ENCODE measurements at regions not wholly inside any gene's neighbourhood (a gene's known extent, or its start where the extent isn't known, plus 50 kb on each side); places are given as distances from the start of the nearest gene placed in this dataset.
"Not testable (repeated sequence)": the region's sequence is repeated elsewhere in the genome, so short reads cannot be mapped to it uniquely, and the experiment has no call there.

GRCh38 chr12:72889791-72890190 is 617.6 kb downstream of the TRHDE start:
- H3K27me3 ChIP-seq (ENCODE audit: insufficient read depth, low read depth, severe bottlenecking): no peaks in the 10 kb centered on the region

DNA sequence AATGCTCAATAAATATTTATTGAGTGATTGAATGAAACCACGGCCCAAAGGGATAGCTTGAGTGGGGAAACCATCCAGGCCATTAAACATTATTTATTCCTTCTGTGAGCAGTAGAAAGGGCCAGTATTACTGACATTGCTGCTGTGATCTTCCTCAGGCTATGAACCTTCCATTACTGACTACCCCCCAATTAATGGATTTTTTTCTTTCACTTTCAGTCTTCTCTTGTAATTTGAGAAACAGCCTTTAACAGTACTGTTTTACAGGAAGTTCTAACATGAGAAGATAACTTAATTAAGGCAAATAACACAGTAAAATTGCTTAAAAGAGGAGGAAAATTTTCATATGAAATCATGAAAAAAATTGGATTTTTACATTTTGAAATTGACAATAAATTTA is 629.5 kb downstream of the TRHDE start:
- no peaks in the 10 kb centered on the region for H3K27me3 ChIP-seq (ENCODE audit: insufficient read depth, low read depth, severe bottlenecking)
- no peak overlapping the region for H3K27ac ChIP-seq
- no peak overlapping the region for H3K4me3 ChIP-seq (ENCODE audit: low read depth, low read length)
- H3K9me3 ChIP-seq (ENCODE audit: severe bottlenecking): no peaks in the 10 kb centered on the region
- no peaks in the 10 kb centered on the region for H3K36me3 ChIP-seq
- DNase-seq: no peak
- TF ChIP-seq, protein P1, sequence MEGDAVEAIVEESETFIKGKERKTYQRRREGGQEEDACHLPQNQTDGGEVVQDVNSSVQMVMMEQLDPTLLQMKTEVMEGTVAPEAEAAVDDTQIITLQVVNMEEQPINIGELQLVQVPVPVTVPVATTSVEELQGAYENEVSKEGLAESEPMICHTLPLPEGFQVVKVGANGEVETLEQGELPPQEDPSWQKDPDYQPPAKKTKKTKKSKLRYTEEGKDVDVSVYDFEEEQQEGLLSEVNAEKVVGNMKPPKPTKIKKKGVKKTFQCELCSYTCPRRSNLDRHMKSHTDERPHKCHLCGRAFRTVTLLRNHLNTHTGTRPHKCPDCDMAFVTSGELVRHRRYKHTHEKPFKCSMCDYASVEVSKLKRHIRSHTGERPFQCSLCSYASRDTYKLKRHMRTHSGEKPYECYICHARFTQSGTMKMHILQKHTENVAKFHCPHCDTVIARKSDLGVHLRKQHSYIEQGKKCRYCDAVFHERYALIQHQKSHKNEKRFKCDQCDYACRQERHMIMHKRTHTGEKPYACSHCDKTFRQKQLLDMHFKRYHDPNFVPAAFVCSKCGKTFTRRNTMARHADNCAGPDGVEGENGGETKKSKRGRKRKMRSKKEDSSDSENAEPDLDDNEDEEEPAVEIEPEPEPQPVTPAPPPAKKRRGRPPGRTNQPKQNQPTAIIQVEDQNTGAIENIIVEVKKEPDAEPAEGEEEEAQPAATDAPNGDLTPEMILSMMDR (IDR thresholded peaks at IDR 0.05; ENCODE audit: low read depth, low read length): no peak

More at GRCh38 chr12:72889791-72890190, 617.6 kb downstream of the TRHDE start:
- H3K36me3 ChIP-seq: no peaks in the 10 kb centered on the region
- no peak for DNase-seq
- no peaks in the 10 kb centered on the region for H3K9me3 ChIP-seq (ENCODE audit: severe bottlenecking)
- TF ChIP-seq, protein P1 (IDR thresholded peaks at IDR 0.05; ENCODE audit: low read depth, low read length): no peak
- no peak overlapping the region for H3K27ac ChIP-seq
- H3K4me3 ChIP-seq (ENCODE audit: low read depth, low read length): no peak overlapping the region

- H3K36me3 ChIP-seq: no peaks in the 10 kb centered on the region
- H3K27ac ChIP-seq: no peak overlapping the region
- no peaks in the 10 kb centered on the region for H3K27me3 ChIP-seq (ENCODE audit: insufficient read depth, low read depth, severe bottlenecking)
- TF ChIP-seq, protein P1 (IDR thresholded peaks at IDR 0.05; ENCODE audit: low read depth, low read length): no peak
- no peaks in the 10 kb centered on the region for H3K9me3 ChIP-seq (ENCODE audit: severe bottlenecking)
- H3K4me3 ChIP-seq (ENCODE audit: low read depth, low read length): no peak overlapping the region
- no peak for DNase-seq
These were observed 653.5 kb downstream of the TRHDE start for GRCh38 chr12:72925716-72926115.

GRCh38 chr12:72931838-72932237 is 659.7 kb downstream of the TRHDE start:
- not testable (repeated sequence) for H3K4me3 ChIP-seq (ENCODE audit: low read depth, low read length); H3K27me3 ChIP-seq (ENCODE audit: insufficient read depth, low read depth, severe bottlenecking); DNase-seq; H3K36me3 ChIP-seq; H3K9me3 ChIP-seq (ENCODE audit: severe bottlenecking); H3K27ac ChIP-seq

DNA sequence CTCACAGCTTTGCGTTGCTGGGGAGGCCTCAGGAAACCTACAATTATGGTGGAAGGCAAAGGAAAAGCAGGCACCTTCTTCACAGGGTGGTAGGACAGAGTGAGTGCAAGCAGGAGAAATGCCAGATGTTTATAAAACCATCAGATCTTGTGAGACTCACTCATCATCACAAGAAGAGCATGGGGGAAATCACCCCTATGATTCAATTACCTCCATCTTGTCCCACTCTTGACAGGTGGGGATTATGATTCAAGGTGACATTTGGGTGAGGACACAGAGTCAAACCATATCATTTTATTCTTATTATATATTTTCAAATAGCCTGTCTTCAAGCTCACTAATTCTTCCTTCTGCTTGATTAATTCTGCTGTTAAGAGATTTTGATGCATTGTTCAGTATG is 665.3 kb downstream of the TRHDE start:
- TF ChIP-seq, protein P1 (IDR thresholded peaks at IDR 0.05; ENCODE audit: low read depth, low read length): no peak
- Histone ChIP-seq H3K27ac (no peak overlapping the region), H3K36me3 (no peaks in the 10 kb centered on the region), H3K27me3 (ENCODE audit: insufficient read depth, low read depth, severe bottlenecking) (no peaks in the 10 kb centered on the region), H3K4me3 (ENCODE audit: low read depth, low read length) (no peak overlapping the region), H3K9me3 (ENCODE audit: severe bottlenecking) (no peaks in the 10 kb centered on the region)
- DNase-seq: no peak

DNA sequence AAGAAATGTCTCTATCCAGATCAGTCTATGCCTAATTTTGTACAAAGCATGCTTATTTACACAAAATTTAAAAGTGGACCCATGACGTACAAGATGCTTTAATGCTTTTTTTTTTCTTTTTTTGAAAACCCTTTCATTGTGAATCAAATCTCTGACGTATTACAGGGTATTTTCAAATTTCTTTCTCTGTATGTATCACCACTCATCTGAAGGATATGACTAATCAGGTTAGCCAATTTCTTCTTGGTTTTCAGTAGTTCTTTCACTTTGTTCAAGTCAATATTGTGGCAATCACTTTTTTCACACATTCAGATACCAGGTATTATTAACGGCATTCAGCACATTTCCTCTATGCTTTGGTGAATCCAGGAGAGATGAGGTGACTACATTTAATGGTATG is 685.3 kb downstream of the TRHDE start:
- H3K4me3 ChIP-seq (ENCODE audit: low read depth, low read length): no peak overlapping the region
- no peaks in the 10 kb centered on the region for H3K27me3 ChIP-seq (ENCODE audit: insufficient read depth, low read depth, severe bottlenecking)
- TF ChIP-seq, protein P1 (IDR thresholded peaks at IDR 0.05; ENCODE audit: low read depth, low read length): no peak
- DNase-seq: no peak
- H3K9me3 ChIP-seq (ENCODE audit: severe bottlenecking): no peaks in the 10 kb centered on the region
- H3K27ac ChIP-seq: no peak overlapping the region
- no peaks in the 10 kb centered on the region for H3K36me3 ChIP-seq

Measured in WERI-Rb-1 (cell line).